Stomach (tissue), 4 donors: ENCODE measurements at regions not wholly inside any gene's neighbourhood (a gene's known extent, or its start where the extent isn't known, plus 50 kb on each side); places are given as distances from the start of the nearest gene placed in this dataset.

ENCODE experiments used
- POLR2A ChIP-seq, 4 donors: fragments of 450-650 bp; IDR thresholded peaks; one replicate each; pipeline ENCODE4 v1.6.1; 2016; ENCODE audit warnings: antibody characterized with exemption in 4 of 4, control low read depth in 2 of 4, mild to moderate bottlenecking in 1 of 4, moderate library complexity in 1 of 4
- POLR2AphosphoS5 ChIP-seq, 3 donors: sonication (generic); formaldehyde crosslinking; IDR thresholded peaks; one replicate each; pipeline ENCODE4 v1.6.1; 2016; ENCODE audit warnings: antibody characterized with exemption in 3 of 3
- TF ChIP-seq, protein P1 (sequence below), 7 experiments: fragments of 450-650 bp in 4 of 7; fragments of 200-600 bp in 3 of 7; sonication (generic) in 3 of 7; IDR thresholded peaks; one replicate each; pipeline ENCODE4 v1.5.1; 2016 to 2019; ENCODE audit warnings: antibody characterized with exemption in 7 of 7, control low read depth in 2 of 7, mild to moderate bottlenecking in 1 of 7

DNA sequence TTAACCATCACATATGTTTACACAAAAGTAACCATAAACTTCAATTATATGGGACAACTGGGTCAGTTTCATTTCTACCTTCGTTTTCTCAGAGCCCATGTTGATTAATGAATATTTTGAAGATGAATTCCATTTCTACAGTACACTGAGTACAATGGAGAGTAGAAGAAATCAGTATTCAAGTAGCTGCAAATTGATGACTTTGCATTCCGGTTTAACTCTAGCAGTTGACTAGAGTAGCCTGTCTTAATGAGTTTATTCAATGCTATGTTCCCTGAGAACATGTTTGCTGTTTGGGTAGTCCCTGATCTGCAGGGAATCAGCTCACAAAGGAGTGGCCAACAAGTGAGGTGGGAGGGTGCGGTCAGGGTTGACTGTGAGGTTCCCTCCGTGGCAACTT is 168.3 kb downstream of the TRIML1 start:
- TF ChIP-seq, protein P1, sequence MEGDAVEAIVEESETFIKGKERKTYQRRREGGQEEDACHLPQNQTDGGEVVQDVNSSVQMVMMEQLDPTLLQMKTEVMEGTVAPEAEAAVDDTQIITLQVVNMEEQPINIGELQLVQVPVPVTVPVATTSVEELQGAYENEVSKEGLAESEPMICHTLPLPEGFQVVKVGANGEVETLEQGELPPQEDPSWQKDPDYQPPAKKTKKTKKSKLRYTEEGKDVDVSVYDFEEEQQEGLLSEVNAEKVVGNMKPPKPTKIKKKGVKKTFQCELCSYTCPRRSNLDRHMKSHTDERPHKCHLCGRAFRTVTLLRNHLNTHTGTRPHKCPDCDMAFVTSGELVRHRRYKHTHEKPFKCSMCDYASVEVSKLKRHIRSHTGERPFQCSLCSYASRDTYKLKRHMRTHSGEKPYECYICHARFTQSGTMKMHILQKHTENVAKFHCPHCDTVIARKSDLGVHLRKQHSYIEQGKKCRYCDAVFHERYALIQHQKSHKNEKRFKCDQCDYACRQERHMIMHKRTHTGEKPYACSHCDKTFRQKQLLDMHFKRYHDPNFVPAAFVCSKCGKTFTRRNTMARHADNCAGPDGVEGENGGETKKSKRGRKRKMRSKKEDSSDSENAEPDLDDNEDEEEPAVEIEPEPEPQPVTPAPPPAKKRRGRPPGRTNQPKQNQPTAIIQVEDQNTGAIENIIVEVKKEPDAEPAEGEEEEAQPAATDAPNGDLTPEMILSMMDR (IDR thresholded peaks at IDR 0.05), result no peak
- no peak for TF ChIP-seq POLR2A (IDR thresholded peaks at IDR 0.05)
- no peak for TF ChIP-seq POLR2AphosphoS5 (IDR thresholded peaks at IDR 0.05)
